SK-N-MC (cell line): ENCODE measurements at regions not wholly inside any gene's neighbourhood (a gene's known extent, or its start where the extent isn't known, plus 50 kb on each side); places are given as distances from the start of the nearest gene placed in this dataset.

Source experiments
- EZH2 ChIP-seq: fragments of 200-600 bp; sonication (generic); IDR thresholded peaks from one replicate; pipeline ENCODE4 v1.6.1; 2017; ENCODE audit warnings: antibody characterized with exemption
- POLR2AphosphoS5 ChIP-seq: IDR thresholded peaks from 2 replicates; pipeline ENCODE4 v1.6.1; 2012; ENCODE audit warnings: mild to moderate bottlenecking, low read depth, low read length, borderline replicate concordance

- no peak for TF ChIP-seq EZH2
- TF ChIP-seq POLR2AphosphoS5: no peak
Measured at GRCh38 chr1:38173848-38174247, 127.3 kb upstream of the POU3F1 start.
